ENCODE measurements at regions not wholly inside any gene's neighbourhood (a gene's known extent, or its start where the extent isn't known, plus 50 kb on each side); places are given as distances from the start of the nearest gene placed in this dataset.

GRCh38 chr10:8233832-8234259 lies 179.4 kb downstream of the GATA3 start:
- no peak for DNase-seq

DNA sequence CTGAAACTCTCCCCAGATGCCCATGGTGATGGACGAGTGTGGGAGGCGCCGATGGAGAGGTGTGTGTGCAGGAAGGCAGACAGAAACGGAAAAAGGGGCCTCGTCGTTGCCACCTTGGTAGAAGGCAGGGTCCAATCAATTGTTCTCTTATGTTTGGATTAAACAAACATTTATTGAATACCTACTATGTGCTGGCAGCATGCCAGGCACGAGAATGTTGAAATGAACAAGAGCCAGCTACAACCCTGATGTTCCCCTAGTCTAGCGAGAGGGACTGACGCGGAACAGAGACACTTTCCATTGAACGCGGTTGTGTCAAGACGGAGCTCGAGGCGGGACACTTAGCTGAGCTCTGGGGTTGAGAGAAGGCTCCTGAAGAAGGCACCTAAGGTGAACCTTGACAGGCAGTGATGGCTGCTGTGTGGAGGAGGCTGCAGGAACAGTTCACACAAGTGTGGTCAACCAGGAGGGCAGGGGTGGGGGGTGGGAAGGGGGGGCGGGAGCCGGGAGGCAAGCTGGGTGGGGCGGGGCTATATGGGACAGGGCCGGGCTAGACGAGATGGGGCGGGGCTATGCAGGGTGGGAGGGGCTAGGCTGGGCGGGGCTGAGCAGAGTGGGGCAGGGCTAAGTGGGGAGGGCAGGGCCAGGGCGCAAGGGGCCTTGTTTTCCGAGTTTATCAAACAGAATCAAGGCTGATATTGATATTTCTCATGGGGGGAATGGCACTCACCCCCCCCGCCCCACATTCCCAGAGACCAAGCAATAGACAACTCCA lies 181.0 kb downstream of the GATA3 start:
- DNase-seq, result no peak

DNA sequence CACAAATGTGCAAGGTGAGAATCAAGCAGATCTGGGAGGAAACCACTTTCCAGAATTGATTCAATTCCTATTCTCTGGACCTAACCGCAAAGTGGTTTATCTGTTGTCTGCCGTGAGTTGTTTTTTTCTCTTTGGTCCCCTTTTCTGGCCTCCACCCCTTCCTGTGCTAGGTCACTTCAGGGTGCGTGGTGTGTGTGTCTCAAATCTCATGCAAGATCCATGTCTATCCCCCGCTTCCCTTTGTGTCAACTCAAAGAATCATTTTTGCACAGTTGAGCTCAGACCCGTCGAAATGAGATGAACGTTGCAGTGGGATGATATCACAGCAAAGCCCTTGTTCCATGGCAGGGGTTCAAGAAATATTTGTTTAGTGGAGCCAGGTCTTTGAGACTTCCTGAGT lies 184.5 kb downstream of the GATA3 start:
- DNase-seq, result no peak

DNA sequence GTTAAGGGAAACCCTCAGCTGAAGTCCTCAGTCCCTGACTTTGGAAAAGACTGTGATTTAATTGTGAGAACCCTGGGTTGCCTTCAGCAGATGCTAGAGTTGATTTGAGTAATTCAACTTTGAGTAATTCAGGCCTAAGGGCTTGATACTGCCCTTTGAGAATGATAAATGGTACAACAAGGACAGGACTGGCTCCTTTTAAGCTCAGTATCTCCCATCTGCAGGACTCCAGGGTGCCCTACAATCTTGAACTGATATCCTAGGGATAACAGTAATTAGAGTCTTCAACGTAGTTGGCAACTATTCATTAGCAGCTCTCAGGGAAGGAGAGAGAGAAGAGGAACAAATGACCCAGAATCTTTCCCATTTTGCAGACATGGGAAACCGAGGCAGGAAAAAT lies 186.4 kb downstream of the GATA3 start:
- DNase-seq, result no peak

GRCh38 chr10:8242295-8242872 lies 187.9 kb downstream of the GATA3 start:
- DNase-seq, result no peak

DNA sequence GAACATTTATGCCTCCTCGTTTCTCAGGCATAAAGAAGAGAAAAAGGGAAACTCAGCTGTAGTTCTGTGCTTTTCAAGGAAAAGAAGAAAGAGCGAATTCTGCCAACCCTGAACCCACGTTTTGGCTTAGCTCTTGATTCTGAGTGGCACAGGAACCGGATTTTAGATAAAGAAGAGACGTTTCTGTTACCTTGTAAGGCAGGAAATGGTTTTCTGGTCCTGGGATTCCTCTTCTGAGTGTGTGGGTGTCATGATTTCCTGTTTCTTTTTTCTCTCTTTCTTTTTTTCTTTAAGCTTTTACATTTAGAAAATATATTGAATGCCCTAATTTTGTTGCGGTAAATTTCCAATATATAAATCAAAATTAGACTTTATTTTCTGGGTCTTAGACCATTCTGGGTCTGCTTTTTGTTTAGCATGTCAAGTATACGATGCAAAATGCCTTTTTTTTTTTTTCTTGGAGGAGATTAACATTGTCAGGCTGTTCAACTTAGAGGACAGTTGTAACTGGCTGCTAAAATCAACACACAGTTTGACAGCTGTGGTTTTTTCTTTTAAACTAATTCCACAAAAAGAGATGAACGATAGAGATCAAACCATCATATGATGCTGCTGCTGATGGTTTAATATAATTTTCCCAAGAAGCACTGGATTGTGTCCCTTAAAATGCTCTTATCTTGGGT lies 190.8 kb downstream of the GATA3 start:
- no peak for DNase-seq

GRCh38 chr10:8245814-8246142 lies 191.3 kb downstream of the GATA3 start:
- DNase-seq, result no peak

GRCh38 chr10:8246548-8246947 lies 192.1 kb downstream of the GATA3 start:
- DNase-seq, result no peak

GRCh38 chr10:8247191-8247590 lies 192.7 kb downstream of the GATA3 start:
- no peak for DNase-seq

- DNase-seq, result no peak
Observed at GRCh38 chr10:8248868-8249267, 194.4 kb downstream of the GATA3 start.

- DNase-seq, result no peak
Observed at GRCh38 chr10:8254350-8254749, 199.9 kb downstream of the GATA3 start.

GRCh38 chr10:8255301-8255700 lies 200.8 kb downstream of the GATA3 start:
- no peak for DNase-seq

DNA sequence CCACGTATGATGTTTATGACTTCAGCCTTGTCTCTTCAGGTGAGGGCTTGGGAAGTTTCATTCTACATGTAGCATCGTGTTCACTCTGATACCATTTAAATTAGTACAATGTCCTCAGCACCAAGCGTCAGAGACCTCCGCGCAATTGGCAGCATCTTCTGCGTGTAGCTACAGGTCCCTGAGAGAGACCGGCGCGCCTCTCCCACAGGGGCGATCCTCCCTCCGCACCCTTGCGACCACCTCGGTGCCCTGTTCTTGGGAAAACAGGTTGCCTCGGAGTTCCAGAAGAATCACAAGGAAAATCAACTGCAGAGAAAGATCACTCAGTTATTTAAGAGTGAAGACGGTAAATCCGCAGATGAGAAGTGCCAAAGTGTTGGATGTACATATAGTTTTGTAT lies 206.2 kb downstream of the GATA3 start:
- DNase-seq, result no peak

GRCh38 chr10:8262317-8262716 lies 207.8 kb downstream of the GATA3 start:
- DNase-seq, result no peak

- DNase-seq, result no peak
Observed at GRCh38 chr10:8269976-8270375, 215.5 kb downstream of the GATA3 start.

GRCh38 chr10:8272794-8273425 lies 218.4 kb downstream of the GATA3 start:
- DNase-seq, result no peak

GRCh38 chr10:8273749-8274148 lies 219.3 kb downstream of the GATA3 start:
- no peak for DNase-seq

- DNase-seq, result no peak
Observed at GRCh38 chr10:8275911-8276310, 221.4 kb downstream of the GATA3 start.

GRCh38 chr10:8278099-8278498 lies 223.6 kb downstream of the GATA3 start:
- no peak for DNase-seq

DNA sequence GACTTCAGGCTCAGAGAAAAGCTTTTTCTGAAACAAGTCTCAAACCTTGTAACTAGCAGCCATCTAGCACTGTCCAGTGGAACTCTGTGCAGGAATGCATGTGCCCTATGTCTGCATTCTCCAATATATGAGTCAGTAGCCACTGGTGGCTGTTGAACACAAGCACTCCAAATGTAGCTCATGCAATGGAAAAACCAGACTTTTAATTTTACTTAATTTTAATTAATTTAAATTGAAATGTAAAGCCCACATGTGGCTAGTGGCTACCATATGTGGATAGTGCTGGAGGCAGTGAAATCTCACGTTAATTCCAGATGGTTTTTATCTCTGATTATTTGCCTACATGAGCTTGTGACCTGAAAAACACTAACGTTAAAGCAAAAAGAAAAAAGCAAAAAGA lies 225.1 kb downstream of the GATA3 start:
- DNase-seq, result peak; percentile 78

DNA sequence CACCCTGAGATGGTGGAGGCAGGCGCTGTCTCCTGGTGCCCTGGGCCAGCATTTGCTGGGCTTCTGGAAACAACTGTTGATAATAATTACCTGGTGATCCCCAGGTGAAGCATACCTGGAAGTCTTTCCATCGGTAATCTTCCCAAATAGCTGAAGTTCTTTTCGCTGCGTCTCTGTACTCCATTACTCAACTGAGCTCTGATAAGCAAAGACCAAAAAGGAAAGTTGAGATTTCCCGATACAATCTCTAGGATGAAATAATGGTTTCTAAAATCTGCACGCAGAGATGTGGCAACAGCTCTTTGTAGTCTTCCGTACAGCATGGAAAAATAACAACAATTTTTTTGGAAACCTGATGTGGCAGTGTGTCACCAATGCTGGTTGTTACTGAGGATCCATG lies 226.5 kb downstream of the GATA3 start:
- no peak for DNase-seq

DNA sequence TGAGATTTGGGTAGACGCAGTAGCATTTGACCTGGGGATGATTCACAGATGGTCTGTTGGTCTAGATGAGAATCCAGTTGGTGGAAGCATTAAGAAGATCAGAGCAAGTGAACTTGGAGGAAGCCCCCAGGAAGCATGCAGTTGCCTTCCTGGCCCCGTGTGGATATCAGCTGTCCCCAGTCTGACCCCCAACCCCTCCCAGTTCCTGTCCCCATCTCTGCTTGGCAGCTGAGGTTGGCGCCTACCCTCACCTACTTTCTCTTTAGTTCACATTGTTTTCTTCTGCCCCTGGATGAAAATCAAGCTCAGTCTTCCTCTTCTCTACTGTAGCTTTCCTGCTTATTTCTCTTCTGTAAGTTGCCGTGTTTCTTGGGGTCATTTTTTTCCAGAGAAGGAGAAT lies 227.9 kb downstream of the GATA3 start:
- no peak for DNase-seq

DNA sequence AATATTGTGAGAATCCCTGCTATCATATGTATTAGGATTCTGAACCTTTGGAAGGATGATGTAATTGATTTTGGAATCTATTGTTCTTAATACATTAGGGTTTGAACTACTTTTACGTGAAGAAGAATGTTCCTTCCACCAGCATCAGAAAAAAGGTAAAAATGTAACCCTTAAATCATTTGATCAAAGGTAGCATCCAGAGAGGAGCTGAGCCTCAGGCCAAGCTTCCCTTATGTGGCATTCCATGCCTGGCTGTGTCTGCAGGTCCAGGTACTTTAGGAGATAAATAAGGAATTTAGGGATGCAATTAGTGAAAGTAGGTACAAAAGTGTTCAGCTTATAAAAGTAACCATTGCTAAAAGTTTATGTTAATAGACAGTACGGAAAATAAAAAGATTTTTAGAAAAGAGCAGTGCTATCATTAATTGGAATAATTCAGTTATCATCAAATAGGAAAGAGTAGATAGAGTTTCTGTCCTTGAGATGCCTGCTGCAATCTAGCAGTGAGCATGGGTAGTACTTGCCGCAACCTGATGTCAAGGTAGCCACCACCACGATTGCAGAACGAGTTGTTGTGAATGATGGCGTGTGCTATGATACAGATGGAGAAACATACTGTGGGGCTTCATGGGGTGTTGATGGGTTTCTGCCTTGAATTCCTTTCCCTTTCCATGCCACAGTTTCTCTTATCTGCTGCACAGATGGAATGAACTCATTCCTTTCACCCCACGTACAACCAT lies 228.8 kb downstream of the GATA3 start:
- no peak for DNase-seq
